AML-193 (cell line): ENCODE measurements at regions not wholly inside any gene's neighbourhood (a gene's known extent, or its start where the extent isn't known, plus 50 kb on each side); places are given as distances from the start of the nearest gene placed in this dataset.

ENCODE experiments used
- DNase-seq, 2 experiments: peaks; one replicate each; lab custom pipeline; 2025; lab: John Stamatoyannopoulos, UW

DNA sequence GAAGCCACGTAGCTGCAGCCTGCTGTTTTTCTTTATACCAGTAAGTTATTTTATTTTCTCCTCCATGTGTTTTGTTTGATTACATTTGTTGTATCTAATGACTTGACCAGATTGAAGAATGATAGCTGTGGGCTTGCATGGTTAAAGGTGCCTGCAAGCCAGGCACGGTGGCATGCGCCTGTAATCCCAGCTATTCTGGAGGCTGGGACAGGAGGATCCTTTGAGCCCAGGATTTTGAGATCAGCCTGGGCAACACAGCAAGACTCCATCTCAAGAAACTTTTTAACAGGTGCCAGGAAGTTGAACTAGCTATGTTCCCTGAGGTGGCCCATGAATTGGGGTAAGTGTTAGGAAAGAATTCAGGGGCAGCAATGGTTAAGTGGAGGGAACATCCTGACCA lies 179.4 kb downstream of the IRS1 start:
- DNase-seq = no peak

DNA sequence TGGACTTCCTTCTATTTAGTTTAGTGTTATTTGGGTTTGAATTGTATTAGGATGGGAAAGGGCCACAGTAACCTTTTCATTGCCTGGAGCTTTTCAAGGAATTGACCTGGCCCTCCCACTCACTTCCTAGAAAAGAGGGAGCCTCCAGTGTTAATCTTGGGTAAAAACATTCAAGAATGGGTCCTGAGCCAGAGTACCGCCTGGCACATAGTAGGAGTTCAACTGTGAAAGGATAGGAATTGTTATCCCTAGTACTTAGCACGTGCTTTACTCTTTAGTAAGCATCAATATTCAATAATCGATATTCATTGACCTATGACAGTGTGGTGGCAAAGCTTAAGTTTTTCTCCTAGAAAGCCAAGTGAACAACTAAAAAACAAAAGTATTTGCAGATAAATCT lies 179.9 kb downstream of the IRS1 start:
- DNase-seq = no peak

DNA sequence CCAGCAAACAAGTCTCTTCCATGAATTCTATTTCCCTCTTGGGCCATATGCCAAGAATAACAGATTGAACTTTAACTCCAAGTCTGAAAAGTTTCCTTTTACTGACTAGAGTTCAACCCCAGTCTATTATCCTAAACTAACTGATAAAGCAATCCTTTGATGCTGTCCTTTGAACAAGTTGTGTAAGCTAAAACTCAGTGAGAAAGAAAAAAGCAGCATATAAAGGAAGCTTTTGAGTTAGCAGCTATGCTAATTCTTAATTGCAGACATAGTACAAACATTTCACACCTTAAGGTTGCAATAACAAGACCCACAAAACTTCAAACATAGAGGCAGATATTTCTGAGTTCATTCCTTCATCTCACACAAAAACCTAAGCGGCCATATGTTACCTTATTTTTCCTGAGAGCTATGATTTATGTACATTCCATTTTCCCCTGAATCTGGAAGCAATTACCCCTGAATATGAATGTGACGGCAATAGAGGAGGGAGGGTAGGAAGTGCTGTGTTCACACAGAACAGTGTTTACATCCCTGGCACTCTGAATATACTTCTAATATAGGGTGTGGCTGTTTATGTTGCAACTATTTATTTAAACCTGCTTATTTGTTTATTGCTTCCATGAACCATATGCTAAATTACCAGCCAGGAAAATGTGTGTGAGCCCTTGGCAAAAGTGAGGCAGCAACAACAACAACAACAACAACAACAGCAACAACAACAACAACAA lies 180.6 kb downstream of the IRS1 start:
- DNase-seq = no peak

DNA sequence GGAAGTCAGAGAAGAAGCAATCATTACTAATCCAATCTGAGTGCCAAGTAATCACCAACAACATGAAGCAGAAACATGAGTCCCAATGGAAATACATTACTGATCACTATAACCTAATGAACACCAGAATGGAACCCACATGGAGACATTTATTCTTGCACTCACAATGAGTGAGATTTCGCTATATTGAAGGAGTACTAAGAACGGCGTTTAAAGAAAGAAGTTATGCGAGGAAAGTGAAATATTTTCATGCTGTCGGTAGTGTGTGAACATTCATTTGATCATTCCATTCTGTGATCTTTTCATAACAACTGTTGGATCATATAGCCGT lies 181.1 kb downstream of the IRS1 start:
- no peak for DNase-seq

DNA sequence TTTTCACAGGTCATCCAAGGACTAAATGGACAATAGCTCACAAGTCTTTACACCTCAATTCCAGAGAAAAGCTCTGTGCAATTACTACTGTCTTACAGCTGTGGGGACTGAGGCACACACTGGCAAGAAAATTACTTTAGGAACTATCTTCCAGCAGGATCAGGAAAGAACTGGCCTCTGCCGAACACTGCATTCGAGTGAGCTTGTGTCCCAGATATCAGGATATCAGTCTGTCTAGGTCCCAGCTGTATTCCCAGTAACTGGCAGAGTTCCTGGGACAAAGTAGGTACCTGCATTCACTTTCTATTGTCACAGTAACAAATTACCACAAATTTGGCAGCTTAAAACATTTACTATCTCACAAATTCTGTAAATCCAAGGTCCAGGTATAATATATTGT lies 183.7 kb downstream of the IRS1 start:
- no peak for DNase-seq

DNA sequence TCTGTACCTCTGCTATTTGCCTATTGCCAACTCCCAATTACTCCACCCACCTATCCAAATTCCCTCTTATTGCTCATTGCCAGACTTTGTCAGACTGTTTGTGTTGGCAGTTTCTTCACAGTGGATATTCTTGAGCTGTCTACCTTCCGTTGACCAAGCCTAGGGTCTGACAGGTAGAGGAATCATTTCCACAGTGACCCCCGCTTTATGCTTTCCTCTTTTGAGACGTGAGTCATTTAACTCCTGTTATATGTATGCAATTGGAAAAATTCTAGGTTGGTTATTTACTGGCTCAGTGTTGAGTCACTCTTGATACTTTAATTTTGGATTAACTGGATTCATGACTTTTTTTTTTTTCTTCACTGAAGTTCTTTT lies 187.7 kb downstream of the IRS1 start:
- DNase-seq = no peak

DNA sequence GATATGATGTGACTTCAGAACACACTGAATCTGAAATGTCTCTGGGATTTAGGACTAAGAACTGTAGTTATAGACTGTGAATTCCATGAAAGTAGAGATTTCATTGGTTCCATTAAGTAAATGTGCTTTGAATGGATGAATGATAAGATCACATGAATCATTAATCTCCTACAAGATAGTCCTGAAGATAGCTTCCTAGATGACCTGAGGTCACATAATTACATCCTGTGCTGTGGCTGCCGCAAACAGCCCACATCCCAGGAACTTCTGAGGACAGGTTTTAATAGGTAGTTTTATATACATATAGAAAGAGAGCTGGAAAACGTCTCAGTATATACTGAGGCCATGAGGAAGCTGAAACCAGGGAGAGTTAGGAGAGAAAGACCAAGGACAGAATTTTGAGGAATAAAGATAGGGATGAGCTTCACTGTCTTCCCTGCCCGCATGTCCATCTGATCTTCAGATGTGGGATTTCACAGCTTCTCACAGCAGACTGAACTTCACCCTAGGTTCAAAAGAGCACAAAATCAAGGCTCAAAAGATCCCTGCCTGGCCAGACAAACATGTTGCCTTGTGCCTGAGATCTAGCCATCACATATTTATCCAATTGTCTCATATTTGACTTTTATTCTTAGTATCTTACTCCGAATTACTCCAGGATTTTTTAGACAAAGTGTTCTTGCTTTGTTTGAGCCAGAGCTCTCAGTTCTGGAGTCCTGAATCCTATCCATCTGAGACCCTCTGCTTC lies 188.2 kb downstream of the IRS1 start:
- DNase-seq = no peak

DNA sequence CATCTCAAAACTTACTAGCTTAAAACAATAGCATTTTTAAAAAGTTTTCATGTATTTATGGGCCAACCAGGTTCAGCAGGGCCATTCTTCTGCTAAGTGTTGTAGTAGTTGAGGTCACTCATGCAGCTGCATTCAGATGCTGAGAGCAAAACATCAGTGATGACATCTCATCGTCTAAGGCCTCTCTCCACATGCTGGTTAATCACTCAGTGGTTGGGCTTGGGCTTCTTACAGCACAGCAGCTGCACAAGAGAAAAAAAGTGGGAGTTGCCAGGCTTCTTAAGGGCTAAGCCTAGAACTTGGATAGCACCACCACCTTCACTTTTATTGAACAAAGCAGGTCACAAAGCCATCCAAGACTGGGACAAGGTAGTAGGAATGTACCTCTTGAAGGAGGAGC lies 190.3 kb downstream of the IRS1 start:
- DNase-seq = no peak

DNA sequence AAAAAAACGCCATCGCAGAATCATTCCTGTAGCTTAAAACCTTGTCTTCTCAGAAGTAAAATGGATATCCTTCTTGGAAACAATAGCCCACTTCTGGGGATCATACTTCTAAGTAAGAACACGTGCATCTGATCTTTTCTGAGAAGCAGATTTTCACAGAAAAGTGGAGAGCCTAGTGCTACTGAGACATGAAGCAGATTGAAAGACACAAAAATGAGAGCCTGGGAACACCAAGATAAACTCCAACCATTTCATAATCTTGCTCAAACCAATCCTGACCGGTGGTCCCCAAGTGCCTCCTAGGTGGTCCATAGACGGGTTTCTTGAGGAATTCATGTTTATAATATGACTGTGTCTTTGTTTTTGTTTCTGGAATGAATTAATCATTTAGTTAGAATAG lies 191.2 kb downstream of the IRS1 start:
- no peak for DNase-seq

DNA sequence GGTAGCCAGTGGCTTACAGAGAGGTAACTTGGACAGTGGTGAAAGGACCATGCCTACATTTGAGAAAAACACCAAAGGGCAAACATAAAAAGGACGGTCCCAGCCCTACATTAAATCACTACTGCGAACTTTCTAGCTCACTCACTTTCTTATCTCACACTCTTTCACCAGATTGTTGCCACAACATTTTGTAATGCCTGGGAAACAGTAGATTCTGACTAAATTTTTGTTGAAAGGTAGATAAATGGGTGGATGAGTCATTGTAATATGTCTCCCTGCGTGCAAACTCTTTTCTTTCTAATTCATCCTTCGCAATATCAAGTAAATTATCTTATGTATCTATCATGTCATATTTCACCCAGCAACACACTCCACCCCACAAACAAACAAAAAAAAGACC lies 192.2 kb downstream of the IRS1 start:
- DNase-seq = no peak

DNA sequence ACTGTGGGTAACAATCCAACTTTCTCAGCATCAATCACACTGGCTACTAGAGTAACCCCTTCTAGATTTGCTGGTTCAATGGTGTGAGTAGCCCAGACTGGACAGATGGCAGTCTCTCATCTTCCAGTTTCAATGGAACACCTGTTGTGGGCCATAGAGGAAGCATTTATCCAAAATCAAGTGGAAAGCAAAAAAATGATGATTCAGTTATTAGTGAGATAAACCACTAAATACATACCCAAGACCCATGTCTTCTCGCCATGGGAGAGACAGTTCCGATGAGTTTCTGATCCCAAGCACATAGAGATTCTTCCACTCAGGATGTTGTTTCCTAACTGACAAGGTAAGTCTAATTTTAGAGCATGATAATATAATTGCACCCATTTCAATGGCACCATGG lies 194.0 kb downstream of the IRS1 start:
- DNase-seq = no peak

DNA sequence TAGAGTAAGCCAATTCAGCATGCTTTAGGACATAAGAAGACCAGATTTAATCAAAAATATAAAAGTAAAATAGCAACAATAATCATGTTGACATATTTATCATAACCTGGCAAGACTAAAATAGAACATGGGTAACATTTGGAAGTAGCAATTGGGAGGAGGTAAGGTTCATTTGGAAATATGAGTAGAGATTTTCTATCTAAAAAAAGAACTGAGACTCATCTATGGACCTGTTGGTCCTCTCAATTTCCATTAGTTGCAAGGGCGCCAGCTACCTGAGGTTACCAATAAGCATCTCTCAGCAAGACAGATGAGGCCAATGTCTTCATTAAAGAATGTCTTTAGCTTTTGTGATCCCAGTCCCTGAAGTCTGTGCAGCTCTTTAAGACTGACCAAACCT lies 196.0 kb downstream of the IRS1 start:
- no peak for DNase-seq

DNA sequence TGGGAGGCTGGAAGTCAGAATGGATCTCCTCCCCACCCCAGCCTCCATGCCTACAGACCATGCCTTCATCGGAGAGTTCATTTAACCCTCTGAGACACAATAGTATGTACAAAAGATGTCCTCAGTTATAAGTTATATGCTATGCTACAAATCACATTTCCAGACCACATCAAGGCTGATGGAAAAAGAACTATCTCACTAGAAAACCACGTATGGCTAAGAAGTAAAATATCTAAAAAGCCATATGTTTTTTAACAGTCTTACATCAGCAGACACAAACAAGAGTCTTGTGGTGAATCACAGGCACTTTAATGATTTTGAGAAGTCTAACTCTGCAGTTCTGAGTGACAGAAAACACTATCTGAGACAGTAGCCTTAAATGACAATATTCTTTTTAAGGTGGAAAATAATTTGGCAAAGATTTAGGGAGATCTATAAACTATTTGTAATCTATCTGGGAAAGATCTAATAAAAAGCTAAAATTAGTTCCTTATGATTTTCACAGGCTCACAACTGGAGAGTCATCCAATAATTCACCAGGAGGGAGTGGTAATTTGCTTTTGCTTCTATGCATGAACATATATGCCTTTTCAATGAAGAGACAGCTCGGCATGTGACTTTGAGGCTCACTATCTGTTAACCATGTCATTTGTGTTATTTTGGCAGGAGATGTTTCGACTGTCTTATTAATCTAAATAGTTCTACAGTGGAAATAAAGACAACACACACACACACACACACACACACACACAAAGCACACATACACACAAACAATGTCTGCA lies 197.5 kb downstream of the IRS1 start:
- no peak for DNase-seq

DNA sequence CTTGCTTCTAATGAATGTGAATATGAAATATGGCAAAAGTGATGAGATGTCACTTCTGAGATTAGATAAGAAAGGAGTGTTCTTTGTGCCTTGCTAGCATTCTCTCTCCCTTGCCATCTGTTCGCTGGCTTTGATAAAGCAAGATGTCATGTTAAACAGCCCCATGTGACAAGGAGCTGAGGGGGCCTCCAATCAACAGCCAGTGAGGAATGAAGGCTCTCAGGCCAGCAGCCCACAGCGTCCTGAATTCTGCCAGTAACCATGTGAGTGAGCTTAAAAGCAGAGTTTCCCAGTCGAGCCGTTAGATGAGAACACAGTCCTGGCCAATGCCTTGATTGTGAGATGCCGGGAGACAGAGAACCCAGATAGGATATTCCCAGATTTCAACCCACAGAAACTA lies 198.8 kb downstream of the IRS1 start:
- DNase-seq = no peak

DNA sequence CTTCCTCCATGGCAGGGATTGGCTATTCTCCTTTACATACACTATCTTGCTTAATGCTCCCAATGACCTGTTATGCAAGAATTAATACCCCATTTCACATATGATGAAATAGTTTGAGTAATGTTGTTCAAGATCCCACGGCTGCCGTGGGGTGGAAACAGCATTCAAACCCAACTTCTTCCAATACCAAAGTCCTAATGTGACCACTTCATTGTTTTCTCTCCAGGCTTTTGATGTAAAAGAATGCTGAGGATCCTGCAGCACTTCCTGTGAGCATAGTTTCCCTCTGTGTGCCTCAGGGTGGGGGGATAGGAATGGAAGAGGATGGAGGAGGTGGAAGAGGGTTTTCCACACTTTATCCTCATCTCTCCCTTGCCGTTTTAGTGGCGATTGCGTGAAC lies 199.4 kb downstream of the IRS1 start:
- no peak for DNase-seq

DNA sequence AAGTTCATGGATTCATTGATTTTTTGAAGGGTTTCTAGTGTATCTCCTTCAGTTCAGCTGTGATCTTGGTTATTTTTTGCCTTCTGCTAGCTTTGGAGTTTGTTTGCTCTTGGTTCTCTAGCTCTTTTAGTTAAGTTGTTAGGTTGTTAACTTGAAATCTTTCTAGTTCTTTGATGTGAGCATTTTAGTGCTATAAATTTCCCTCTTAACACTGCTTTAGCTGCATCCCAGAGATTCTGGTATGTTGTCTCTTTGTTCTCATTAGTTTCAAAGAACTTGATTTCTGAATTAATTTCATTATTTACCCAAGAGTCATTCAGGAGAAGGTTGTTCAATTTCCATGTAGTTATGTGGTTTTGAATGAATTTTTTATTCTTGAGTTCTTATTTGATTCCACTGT lies 210.6 kb downstream of the IRS1 start:
- no peak for DNase-seq

DNA sequence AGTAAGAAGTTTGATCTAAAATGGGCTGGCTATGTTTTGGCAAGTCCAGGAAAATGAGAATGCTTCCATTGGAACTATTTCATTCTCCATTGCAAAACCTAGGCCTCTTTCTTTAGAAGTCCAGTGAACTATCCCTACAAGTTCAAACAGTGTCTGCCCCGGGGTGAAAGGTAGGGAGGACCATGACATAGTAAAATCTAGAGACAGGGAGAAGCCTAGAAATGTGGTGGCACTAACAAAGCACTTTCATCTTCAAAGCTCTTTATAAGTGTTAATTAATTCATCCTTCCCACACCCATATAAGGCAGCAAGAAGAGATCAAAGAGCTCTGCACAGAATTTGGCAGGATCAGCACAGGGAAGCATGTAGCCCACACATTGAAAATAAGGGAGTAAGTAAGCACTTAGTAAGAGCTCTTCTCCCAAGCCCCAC lies 214.5 kb downstream of the IRS1 start:
- no peak for DNase-seq

DNA sequence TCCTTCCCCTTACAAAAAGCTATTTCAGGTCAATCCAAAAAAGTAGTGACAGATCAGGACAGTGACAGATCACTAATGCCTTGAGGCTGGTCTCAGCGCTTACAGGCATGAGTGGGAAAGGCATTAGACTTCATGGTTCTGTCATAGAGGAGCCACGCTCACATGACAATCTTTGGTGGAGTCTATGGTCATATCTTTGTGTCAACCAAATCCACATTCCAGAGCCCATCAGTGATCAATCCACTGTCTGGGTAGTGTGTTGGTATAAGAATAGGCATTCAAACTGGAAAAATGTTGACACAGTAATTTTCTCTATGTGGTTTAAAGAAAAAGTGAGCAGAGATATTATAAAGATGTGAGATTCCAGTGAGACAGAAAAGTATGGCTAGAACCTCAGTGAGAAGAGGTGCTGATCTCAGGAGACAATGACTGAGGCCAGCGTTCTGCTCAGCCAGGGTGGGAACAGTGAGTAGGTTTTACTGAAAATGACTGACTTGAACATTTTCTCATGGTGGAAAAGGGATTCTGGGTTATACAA lies 215.0 kb downstream of the IRS1 start:
- DNase-seq = no peak

DNA sequence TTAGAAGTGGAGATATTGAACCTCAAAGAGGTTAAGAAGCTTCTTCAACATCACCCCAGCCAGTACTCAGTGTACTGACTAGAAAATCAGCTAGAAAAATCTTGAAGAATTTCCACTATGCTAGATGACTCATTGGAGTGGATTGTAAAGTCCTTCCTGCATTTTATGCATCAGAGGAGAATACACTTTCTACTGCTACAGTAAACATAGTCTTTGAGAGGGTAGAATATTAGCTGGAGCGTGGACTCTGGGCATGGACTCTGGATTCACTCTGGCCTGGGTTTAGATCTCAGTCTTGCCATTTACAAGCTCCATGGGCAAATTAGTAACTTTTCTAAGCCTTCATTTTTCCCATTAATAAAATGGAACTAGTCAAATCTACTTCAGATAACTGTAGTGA lies 215.9 kb downstream of the IRS1 start:
- DNase-seq = no peak

DNA sequence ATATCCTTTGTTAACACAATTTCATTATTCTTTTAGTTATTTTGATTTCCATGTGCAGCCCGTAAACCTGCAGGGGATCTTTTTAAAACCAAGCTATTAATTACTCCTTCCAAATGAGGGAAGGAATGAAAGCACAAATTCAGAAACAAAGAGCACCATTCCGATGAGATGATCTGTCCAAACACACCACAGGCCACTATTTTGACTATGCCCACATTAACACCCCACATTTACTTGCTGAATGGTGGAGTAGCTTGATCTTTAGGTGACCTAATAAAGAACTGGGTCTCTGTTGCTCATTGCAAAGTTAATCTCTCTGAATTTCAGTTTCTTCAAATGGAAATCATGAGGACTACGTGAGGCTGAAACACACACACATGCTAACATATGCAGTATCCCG lies 218.0 kb downstream of the IRS1 start:
- no peak for DNase-seq

DNA sequence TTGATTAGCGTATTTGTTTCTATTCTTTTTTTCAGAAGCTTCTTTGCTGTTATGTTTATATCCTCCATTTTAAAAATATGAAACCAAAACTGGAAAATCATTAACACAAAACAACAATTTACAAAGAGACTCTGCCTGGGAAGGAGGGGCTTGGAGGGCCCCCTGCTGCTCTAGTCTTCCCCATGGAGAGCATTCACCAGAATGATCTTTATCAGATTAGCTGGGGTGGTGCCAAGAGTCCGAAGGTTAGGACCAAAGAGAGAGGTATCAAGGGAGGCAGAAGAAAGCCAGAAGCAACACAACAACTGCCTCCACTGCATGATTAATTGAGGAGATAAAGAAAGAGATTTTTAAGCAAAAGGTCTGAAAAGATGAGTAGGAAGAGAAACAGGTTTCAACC lies 218.6 kb downstream of the IRS1 start:
- DNase-seq = no peak

DNA sequence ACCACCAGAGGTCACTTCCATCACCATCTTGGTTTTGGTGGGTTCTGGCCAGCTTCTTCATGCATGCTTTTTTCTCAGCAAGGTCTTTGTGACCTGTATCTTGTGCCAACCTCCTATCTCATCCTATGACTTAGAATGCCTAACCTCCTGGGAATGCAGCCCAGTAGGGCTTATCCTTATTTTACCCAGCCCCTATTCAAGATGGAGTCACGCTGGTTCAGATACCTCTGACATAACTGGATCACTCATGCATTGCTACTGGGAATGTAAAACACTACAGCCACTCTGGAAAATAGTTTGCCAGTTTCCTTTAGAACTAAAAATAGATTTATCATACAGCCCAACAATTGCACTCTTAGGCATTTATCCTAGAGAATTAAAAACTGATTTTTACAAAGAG lies 219.2 kb downstream of the IRS1 start:
- DNase-seq = no peak

DNA sequence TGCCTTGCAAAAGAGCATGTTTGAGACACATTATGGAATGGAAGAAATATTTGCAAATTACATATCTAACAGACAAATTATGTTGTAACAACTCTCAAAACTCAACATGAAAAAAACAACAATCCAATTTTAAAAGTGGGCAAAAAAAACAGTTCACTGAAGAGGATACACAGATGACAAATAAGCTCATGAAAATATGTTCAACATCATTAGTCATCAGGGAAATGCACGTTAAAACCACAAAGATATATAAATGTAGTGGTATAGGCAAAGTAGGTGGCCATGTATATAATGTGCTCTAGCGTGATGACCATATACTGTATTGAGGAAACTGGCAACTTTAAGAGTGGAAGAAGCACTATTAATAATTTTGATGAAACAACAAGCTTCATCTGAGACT lies 220.1 kb downstream of the IRS1 start:
- no peak for DNase-seq
